HG03108 (cell line): ENCODE measurements at regions not wholly inside any gene's neighbourhood (a gene's known extent, or its start where the extent isn't known, plus 50 kb on each side); places are given as distances from the start of the nearest gene placed in this dataset.

Source experiments
- ATAC-seq: cut with Tn5 transposase; IDR thresholded peaks from one replicate; pipeline ENCODE4 v1.9.1; 2021; ENCODE audit warnings: moderate library complexity; ENCODE audit not compliant: unreplicated experiment

DNA sequence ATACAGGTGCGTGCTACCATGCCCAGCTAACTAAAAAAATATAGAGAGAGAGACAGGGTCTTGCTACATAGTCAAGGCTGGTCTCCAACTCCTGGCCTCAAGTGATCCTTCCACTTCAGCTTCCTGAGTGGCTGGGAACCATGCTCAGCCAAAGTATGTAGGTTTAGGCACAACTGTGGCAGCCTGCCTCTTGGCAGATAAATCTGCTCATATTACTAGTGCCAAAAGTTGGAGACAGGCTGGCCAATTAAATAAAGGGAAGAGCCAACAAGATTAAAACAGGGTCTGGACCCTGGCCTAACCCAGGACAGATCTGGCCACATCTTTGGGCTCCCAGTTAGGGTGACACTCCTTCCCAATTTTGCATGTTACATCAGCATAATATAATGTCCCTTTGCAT, 151.7 kb downstream of the CBLN1 start:
- ATAC-seq, result no peak

DNA sequence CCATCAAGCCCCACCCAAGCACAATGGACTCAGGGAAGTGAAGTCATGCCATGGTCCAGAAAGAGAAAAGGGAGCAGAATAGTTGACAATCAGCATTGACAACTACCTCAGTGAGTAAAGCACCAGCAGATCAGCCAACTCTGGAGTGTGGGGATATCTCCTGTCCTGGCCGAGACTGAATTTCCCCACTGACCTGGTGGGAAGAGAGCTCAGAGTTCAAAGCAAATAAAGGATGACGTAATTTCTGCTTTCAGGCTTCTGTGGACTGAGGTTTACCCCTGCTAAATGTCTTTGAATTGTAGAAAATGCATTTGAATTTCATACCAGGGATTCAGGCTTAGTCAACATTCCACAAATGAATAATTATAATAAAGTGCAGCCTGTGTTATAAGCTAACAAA, 152.9 kb downstream of the CBLN1 start:
- ATAC-seq, result no peak

DNA sequence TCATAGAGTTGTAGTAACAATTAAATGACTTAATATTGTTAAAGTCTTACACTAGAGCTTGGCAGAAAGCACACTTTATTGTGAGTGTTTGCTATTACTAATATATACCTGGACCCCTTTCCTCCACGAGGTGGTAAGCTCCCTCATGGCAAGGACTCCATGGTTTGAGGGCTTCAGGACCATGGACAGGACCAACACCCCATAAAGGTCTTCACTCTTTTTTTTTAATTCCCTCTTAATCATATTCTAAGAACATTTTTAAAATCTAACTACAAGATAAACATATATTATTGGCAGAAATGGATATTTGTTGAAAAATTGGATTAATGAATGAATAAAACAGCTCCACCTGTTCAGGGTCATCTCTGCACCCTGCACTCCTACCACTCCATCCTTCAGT, 154.5 kb downstream of the CBLN1 start:
- no peak for ATAC-seq

DNA sequence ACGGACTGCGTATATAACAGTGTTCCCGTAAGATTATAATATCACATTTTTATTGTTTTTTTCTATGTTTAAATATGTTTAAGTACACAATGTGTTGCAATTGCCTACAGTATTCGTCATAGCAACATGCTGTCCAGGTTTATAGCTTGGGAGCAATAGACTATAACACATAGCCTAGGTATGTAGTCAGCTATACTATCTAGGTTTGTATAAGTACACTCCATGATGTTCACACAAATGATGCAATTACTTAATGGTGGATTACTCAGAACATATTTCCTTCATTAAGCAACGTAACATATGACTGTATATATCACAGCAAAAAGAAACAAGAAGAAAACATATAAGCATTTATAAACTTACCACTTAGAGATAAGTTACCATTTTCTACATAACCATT, 160.0 kb downstream of the CBLN1 start:
- ATAC-seq, result no peak

DNA sequence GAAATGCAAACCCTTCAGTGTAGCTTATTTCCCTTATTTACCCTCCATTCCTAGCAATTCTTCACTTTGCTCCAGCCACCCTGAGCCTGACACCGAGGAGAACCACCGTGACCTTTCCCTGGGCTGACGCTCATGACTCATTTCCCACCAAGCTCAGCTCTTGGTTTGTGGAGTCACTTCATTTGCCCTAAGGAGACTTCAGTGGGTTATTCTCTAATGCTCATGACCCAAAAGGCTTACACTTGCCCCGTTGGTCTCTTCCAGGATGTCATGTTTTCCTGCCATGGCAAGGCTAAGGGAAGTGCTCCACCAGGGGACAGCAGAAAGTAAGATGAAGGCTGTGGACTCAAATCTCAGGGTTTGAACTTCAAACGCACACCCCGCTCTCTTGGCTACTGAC, 161.0 kb downstream of the CBLN1 start:
- no peak for ATAC-seq

DNA sequence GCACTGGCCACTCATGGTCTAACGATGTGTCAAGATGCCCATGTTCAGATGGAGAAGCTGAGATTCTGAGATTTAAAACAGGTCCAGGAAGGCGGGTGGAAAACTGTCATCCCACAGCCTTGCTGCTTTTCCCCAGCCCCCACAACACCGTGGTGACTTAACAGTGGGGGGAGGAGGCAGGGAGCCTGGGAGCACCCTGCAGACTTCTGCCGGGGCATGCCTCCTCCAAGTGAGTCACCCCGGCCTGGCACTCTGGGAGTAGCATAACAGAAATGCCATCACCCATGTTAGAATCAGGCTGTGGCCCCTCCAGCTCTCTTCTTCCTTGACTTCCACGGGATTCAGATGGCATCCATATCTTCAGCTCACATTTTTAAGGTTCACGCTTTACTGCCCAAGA, 164.8 kb downstream of the CBLN1 start:
- ATAC-seq, result no peak

DNA sequence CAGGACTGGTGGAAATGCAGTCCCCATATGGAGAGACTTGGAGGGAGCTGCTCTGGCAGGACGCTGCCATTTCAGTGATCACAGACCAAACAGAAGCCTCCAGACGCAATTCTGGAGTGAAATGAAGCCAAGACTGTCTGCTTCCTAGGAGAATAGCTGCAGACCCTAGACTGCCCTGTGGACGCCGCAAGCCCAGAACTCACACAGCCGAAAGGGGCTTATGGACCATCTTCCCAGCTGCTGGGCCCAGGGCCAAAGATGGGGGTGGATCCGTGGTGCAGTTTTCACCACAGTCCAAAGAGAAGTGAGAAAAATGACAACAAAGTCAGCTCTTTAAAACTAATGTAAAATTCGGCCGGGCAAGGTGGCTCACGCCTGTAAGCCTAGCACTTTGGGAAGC, 165.7 kb downstream of the CBLN1 start:
- no peak for ATAC-seq

DNA sequence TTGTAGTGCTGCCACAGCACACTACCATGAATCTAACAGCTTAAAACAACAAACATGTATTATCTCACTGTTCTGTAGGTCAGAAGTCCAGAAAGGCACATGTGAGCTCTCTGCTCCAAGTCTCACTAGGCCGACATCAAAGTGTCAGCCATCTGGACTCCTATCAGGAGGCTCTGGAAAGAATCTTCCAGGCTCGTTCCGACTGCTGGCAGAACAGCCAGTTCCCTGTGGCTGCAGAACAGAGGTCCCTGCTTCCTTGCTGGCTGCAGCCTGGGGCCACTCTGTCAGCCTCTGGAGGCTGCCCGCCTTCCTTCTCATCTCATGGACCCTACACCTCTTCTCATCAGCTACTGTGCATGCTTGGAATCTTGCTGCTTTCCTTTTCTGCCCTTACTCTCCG, 168.9 kb downstream of the CBLN1 start:
- ATAC-seq, result no peak

DNA sequence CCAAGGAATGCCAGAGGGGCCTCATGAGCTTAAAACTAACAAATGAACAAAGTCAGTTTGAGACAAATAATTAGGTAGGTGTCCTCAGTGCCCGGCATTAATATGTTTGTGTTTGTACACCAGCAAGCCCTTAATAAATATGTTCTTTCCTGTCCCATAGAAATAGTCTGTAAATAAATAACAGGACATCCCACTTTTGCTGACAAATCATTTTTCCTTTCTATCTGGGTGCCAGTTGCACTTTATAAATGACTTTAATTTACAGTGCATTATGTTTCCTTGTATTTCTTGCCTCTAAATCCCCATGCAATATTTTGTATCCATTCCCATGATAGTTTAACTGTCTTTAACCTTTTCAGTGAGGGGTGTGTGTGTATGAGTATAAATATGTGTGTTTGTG, 170.3 kb downstream of the CBLN1 start:
- no peak for ATAC-seq

DNA sequence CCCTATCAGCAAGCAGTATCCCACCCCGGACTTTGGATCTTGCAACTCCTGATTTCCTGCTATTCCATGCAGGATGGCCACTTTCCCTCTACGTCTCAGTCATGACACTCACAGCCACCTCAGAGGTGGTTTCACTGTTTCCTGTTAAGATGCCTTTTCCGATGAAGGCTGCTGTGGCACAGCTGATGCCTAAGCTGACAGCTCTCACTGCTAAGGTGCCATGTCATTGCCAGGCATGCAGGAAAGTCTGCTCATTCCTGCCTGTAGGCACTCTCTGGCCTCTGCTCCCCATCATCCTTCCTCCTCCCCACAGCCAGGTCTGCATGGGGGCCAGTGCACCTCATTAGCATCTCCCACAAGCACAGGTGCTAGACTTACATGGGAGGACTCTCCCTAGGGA, 173.0 kb downstream of the CBLN1 start:
- no peak for ATAC-seq

DNA sequence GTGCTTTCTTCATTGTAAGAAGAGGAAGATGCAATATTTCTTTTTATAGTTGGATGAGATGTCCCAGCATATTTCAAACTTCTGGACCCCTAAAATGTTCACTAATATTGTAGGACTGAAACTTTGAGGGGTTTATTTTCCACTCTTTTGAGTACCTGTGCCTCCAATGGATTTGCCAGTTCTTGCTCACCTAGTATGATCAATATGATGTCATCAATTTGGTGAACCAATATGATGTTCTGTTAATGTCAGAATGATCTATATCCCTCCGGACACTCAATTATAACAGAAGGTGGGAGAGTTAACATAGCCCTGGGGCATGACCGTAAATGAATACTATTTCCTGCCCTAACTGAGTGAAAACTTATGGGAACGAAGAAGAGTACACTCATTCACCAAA, 178.3 kb downstream of the CBLN1 start:
- ATAC-seq, result no peak

DNA sequence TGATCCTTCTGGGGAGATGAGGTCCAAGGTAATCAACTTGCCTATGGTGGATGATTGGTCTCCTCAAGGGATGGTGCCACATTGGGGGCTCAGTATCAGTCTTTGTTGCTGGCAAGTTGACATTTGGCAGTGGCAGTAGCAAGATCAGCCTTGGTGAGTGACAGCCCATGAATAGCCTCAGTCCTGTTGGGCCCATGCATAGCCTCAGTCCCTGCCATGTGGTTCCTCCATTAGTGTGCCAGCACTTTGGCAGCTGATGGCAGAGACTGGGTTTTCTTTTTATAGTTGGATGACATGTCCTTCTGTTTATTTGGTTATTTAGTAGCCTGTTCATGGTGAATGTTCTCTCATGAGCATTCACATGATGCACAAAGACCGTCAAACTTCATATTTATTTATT, 179.6 kb downstream of the CBLN1 start:
- no peak for ATAC-seq

DNA sequence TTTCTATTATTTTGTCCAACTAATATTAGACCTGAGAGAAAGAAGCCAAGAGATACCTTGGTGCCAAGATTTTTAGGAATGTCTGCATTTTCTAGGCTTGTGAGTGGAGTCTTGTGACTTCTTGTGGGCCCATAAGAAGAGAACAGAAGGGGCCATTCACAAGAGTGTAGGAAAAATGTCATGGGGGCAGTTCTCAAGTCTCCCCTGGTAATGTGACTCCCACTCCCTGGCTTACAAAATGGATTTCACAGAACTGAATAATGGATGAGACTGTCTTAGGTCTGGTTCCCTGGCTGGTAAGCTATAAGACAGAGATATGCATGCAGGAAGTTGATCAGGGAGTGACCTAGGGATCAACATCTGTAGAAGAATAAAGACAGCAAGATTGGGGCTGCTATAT, 181.3 kb downstream of the CBLN1 start:
- ATAC-seq, result no peak

DNA sequence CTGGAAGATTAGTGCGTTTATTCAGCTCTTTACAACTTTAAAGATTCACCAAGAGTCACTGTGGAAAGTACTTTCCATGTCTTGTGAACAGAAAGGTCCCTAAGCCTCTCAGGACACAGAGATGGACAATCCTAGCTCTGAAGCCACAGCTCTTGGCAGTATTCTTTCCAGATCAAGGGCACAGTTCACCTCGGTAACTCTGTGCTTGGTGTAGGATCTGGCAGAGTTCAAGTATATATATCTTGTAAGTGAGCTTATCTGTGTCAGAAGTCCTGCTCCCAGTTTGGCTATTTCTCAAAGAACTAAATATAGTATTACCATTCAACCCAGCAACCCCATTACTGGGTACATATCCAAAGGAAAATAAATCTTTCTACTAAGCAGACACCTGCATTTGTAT, 183.7 kb downstream of the CBLN1 start:
- ATAC-seq, result no peak

DNA sequence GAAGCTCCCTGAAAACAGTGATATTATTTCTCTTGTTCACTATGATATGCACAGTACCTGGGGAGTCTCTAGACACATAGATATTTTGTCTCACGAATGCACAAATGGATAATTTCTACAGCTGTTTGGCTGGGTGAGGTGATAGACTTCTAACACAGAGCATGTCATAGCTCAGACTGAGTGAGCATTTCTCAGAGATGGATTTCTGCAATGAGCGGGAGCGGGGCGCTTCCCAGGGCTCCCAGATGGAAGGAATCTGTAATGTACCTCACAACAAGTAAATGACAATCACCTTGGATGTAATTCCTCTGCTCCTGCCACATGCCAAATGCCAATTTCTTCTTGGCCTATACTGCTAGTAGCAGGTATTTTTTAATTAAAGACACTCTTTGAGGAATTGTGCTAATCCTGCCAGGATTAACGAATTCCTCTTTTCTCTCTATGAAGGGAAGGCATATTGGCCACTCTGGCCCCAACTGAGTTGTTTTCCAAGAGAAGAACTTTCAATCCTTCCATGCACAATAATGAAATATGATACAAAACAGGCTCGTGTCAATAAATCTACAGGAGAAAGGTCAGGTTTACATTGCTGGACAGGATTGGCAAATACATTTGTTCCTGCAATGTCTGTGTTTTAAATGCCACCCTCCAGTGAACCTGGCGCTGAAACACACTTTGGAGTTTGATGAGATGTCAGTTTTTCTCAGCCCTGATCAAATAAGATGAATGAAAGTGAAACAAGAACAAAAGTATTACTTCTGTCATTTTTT, 185.3 kb downstream of the CBLN1 start:
- ATAC-seq, result no peak

DNA sequence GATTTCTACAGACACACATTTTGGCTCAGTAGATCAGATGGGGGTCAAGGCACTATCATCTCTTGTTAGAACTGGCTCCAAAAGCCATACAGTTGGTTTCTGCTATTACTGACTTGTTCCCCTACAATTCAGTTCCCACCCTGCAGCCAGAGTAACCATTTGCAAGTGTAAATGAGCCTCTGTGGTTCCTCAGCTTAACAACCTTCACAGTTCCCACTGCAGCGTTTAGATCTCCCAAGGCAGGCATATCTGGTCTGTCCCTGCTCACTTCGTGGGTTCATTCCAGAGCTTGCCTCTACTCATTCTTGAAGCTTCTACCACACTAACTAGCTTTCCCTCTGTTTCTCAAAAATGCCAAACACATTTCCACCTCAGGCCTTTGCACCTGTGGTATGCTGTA, 186.1 kb downstream of the CBLN1 start:
- no peak for ATAC-seq

DNA sequence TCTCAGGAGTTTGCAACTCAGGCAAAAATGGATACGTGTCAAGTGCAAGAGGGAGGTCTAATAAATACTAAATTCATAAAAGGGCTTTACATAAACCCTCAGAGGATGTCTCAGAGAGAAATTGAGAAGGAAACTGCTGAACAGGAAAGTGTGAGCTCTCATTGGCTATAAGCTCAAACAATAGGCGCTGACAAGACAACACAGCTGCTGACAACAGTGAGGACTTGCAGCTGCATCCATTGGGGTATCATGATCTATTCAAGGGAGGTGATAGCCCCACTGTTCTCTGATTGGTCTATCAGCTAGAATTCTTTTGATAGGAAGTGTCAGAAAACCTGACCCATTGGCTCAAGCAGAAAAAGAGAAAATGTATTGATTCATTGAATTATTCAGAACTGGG, 187.2 kb downstream of the CBLN1 start:
- ATAC-seq, result no peak

DNA sequence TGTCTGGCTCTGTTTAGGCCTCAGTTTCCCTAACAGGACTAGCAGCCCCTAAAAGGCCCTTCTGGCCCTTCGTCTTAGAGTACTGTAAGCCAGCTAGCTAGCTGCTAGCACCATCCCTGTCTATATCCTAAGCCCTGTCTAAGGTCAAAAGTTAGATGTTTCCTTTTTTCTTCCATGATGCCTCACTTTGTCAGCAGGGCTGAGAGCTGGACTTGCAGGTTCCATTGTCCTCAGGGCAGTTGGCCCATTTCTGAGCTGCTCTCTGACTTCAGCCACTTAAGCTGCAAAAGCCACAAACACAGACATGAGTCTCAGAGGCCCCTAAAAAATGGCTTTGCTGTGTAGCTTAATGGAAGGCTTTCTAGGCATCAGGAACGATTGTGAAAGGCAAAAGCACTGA, 187.7 kb downstream of the CBLN1 start:
- no peak for ATAC-seq

DNA sequence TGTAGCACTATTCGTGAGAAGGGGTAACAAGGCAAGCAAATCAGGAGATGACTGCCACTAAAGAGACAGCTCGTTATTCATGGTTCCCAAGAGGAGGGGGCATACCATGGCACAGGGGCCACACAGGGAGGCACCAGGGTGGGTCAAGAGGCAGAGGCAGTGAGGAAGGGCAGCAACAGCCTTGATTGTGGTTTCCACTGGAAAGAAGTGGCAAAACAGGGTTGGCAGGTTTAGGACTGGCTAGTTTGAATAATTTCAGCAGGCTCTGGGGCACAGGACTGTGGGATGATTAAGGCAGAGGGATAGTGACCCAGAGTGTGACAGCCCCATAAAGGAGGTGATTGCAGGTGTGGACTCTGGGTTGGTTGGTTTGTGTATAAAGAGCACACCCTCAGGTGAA, 188.9 kb downstream of the CBLN1 start:
- no peak for ATAC-seq

DNA sequence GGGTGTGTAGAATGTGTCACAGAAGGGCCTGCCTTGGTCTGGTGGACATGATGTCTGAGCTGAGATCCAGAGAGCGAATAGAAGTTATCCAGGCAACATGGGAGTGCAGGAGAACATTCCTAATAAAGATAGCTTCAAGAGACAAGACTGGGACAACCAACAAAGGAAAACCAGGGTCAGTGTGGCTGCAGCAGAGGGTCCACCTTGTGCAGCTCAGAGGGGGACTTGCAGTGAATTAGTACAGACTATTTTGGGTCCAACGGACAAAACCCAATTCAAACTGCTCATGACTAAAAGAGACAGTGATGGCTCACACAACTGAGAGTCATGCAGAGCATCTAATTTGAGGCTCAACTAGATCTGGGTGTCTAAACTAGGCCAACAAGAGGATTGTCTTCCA, 192.1 kb downstream of the CBLN1 start:
- ATAC-seq, result no peak

DNA sequence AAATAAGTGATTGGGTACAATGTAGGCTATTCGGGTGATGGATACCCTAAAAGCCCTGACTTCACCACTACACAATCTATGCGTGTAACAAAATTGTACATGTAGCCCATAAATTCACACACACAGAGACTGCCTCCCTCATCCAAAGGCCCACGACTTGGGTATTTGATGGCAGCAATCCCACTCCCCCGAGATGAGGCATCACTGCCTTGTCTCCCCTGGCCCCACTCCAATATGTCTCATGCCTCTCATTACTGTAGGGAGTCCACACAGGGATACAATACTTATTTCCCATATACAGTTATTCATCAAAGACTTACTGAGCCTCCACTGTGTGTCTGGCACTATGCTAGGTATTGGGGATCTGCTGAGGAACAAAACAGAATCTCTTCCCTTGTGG, 192.6 kb downstream of the CBLN1 start:
- ATAC-seq, result no peak

DNA sequence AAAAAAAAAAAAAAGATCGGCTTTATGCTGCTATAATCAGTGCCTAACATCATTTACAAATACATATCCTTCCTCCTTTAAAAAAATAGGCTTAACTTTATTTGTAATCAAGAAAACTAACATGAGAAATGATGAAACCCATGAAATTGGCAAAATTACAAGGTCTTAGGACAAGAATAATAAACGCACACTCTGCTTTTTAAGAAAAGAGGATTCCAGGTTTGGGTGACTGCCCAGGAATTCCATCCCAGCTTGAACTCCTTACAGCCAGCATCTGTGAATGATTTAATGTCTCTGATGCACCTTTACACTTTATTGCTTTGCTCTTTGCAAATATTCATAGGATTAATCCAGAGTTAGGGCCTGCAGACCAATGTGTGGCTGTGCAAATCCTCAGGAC, 196.0 kb downstream of the CBLN1 start:
- no peak for ATAC-seq

DNA sequence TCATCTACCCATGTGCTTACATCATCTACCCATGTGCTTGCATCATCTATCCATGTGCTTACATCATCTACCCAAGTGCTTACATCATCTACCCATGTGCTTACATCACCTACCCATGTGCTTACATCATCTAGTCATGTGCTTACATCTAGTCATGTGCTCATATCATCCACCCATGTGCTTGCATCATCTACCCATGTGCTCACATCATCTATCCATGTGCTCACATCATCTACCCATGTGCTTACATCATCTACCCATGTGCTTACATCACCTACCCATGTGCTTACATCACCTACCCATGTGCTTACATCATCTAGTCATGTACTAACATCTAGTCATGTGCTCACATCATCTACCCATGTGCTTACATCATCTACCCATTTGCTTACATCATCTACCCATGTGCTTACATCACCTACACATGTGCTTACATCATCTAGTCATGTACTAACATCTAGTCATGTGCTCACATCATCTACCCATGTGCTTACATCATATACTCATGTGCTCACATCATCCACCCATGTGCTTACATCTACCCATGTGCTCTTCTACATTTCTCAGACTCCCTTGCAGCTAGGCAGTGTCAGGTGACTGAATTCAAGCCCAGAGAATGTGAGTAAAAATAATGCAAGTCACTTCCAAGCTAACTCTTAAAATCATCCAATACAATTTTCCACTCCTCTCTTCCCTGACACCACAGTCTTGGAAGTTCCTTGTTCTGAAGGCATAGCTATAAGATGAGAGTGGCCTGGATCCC, 196.8 kb downstream of the CBLN1 start:
- no peak for ATAC-seq
